Stomach (tissue), 8 donors: ENCODE measurements at regions not wholly inside any gene's neighbourhood (a gene's known extent, or its start where the extent isn't known, plus 50 kb on each side); places are given as distances from the start of the nearest gene placed in this dataset.

Source experiments
- DNase-seq, 2 donors: peaks; one replicate each; pipeline versions ENCODE4 v3.0.0 to v3.0.0-alpha.2; 2013 to 2019
- H3K27ac ChIP-seq, 5 donors: fragments of 200-600 bp in 4 of 5; sonication (generic) in 4 of 5; one replicate each; pipeline ENCODE4 v1.5.1; 2013 to 2019; ENCODE audit warnings: mild to moderate bottlenecking in 1 of 5, moderate library complexity in 1 of 5
- H3K27me3 ChIP-seq, 3 donors: fragments of 200-600 bp; sonication (generic); one replicate each; pipeline ENCODE4 v1.5.1; 2017 to 2019; ENCODE audit warnings: mixed run types in 1 of 3
- H3K36me3 ChIP-seq, 4 donors: fragments of 200-600 bp; sonication (generic); 1 replicate in 3 of 4; 2 replicates in 1 of 4; pipeline ENCODE4 v1.5.1; 2016 to 2019
- H3K4me1 ChIP-seq, 4 donors: fragments of 200-600 bp; sonication (generic); one replicate each; pipeline ENCODE4 v1.5.1; 2016 to 2019
- H3K4me3 ChIP-seq, 4 donors: fragments of 200-600 bp; sonication (generic) in 3 of 4; one replicate each; pipeline ENCODE4 v1.5.1; 2016 to 2019; ENCODE audit warnings: mild to moderate bottlenecking in 1 of 4
- H3K9me3 ChIP-seq, 4 donors: fragments of 200-600 bp; sonication (generic); one replicate each; pipeline ENCODE4 v1.5.1; 2016 to 2019
- CTCF ChIP-seq, 7 experiments: fragments of 450-650 bp in 4 of 7; fragments of 200-600 bp in 3 of 7; sonication (generic) in 3 of 7; IDR thresholded peaks; one replicate each; pipeline ENCODE4 v1.5.1; 2016 to 2019; ENCODE audit warnings: antibody characterized with exemption in 7 of 7, control low read depth in 2 of 7, mild to moderate bottlenecking in 1 of 7
- EP300 ChIP-seq: sonication (generic); formaldehyde crosslinking; IDR thresholded peaks from one replicate; pipeline ENCODE4 v1.6.1; 2017; ENCODE audit warnings: antibody characterized with exemption
- POLR2A ChIP-seq, 4 donors: fragments of 450-650 bp; IDR thresholded peaks; one replicate each; pipeline ENCODE4 v1.6.1; 2016; ENCODE audit warnings: antibody characterized with exemption in 4 of 4, control low read depth in 2 of 4, mild to moderate bottlenecking in 1 of 4, moderate library complexity in 1 of 4
- POLR2AphosphoS5 ChIP-seq, 3 donors: sonication (generic); formaldehyde crosslinking; IDR thresholded peaks; one replicate each; pipeline ENCODE4 v1.6.1; 2016; ENCODE audit warnings: antibody characterized with exemption in 3 of 3
- WGBS, 5 donors: extraction: QIAGEN DNeasy Blood & Tissue Kit in 3 of 5; methylation state at CpG; one replicate each; pipeline versions ENCODE4 v1.1.5 to v1.1.7; 2013 to 2018; 5-methylcytosine and 5-hydroxymethylcytosine counted together
- intact Hi-C: fragments of 100-400 bp; cut with DNase I; formaldehyde crosslinking; loops from one replicate; pipeline ENCODE4 v1.15.1; 2023; ENCODE audit warnings: low total_unique reads
- donor health status: healthy with polysubstance abuse.
- donor health status: Bipolar disorder and iron deficiency.
- donor health status: healthy.

GRCh38 chr6:97757575-97757974 lies 474.6 kb upstream of the MMS22L start:
- intact Hi-C loops, result no loop called here
- Histone ChIP-seq H3K27ac (no peak overlapping the region), H3K4me1 (no peaks in the 10 kb centered on the region), H3K4me3 (no peak overlapping the region), H3K27me3 (no peaks in the 10 kb centered on the region), H3K9me3 (no peaks in the 10 kb centered on the region), H3K36me3 (no peaks in the 10 kb centered on the region)
- 55 to 73% (median 67%) methylated on average over 3 of the region's 3 CpGs for WGBS, 5 donors
- TF ChIP-seq POLR2A (IDR thresholded peaks at IDR 0.05) (no peak), POLR2AphosphoS5 (IDR thresholded peaks at IDR 0.05) (no peak), EP300 (no peak), CTCF (IDR thresholded peaks at IDR 0.05) (no peak)
- DNase-seq, result no peak

GRCh38 chr6:97765461-97765860 lies 482.4 kb upstream of the MMS22L start:
- Histone ChIP-seq H3K27me3 (no peaks in the 10 kb centered on the region), H3K36me3 (no peaks in the 10 kb centered on the region), H3K27ac (no peak overlapping the region), H3K9me3 (no peaks in the 10 kb centered on the region), H3K4me1 (no peaks in the 10 kb centered on the region), H3K4me3 (no peak overlapping the region)
- TF ChIP-seq EP300, result no peak
- TF ChIP-seq POLR2AphosphoS5 (IDR thresholded peaks at IDR 0.05), result no peak
- no peak for TF ChIP-seq CTCF (IDR thresholded peaks at IDR 0.05)
- TF ChIP-seq POLR2A (IDR thresholded peaks at IDR 0.05), result no peak
- WGBS, 5 donors, result 38 to 75% (median 63%) methylated on average over 1 of the region's 1 CpG
- intact Hi-C loops, result no loop called here
- DNase-seq, result no peak

GRCh38 chr6:97771372-97771771 lies 488.4 kb upstream of the MMS22L start:
- DNase-seq, result no peak
- Histone ChIP-seq H3K27ac (no peak overlapping the region), H3K27me3 (no peaks in the 10 kb centered on the region), H3K4me3 (no peak overlapping the region), H3K4me1 (no peaks in the 10 kb centered on the region), H3K9me3 (peaks cover 0 to 4% (median 0%) of the 10 kb centered on the region in 4 donors), H3K36me3 (no peaks in the 10 kb centered on the region)
- WGBS, 5 donors, result 23 to 32% (median 25%) methylated on average over 2 of the region's 2 CpGs
- TF ChIP-seq CTCF (IDR thresholded peaks at IDR 0.05) (no peak), POLR2AphosphoS5 (IDR thresholded peaks at IDR 0.05) (no peak), POLR2A (IDR thresholded peaks at IDR 0.05) (no peak), EP300 (no peak)
- intact Hi-C loops, result no loop called here

GRCh38 chr6:97775012-97775411 lies 492.0 kb upstream of the MMS22L start:
- no peak for DNase-seq
- Histone ChIP-seq H3K36me3 (no peaks in the 10 kb centered on the region), H3K9me3 (peaks cover 0 to 4% (median 0%) of the 10 kb centered on the region in 4 donors), H3K4me1 (no peaks in the 10 kb centered on the region), H3K27me3 (no peaks in the 10 kb centered on the region), H3K27ac (no peak overlapping the region), H3K4me3 (no peak overlapping the region)
- WGBS, 5 donors, result 75 to 82% (median 81%) methylated on average over 5 of the region's 5 CpGs
- intact Hi-C loops, result no loop called here
- TF ChIP-seq CTCF (IDR thresholded peaks at IDR 0.05) (no peak), EP300 (no peak)
